ENCODE measurements at regions not wholly inside any gene's neighbourhood (a gene's known extent, or its start where the extent isn't known, plus 50 kb on each side); places are given as distances from the start of the nearest gene placed in this dataset.

DNA sequence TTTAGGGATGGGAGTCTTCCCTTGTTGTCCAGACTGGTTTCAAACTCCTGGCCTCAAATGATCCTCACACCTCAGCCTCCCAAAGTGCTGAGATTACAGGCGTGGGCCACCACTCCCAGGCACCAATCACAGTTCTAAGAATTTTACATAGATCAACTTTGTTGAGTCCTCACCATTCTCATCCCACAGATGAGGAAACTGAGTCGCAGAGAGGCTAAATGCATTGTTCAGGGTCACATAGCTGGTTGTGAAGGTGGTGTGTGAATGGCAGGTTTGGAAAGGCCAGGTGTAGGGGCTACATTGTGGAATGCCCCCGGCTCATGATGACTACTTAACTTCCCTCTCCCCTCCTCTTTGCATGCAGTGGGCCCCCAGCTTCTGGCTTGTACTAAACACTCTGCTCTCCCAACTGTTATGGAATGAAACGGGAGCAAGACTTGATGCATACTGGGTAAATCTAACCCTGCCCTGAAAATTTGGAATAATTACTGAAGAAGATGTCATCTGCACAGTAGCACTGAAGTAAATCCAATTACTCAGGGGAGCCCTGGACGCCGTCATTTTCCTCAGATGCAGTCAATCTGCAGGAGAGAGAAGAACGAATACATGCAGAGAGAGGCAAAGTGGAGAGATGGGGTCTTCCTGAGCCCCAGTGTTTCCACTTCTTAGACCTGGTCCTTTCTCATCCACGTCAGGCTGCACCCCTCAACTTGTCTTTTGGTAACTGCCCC lies 102.3 kb upstream of the ZNF217 start:
- Mint-ChIP-seq H3K36me3 (ENCODE audit: insufficient read depth) (no peaks in the 10 kb centered on the region), H3K4me3 (ENCODE audit: low read depth) (no peak overlapping the region), H3K4me1 (ENCODE audit: low read depth) (peaks cover 2% of the 10 kb centered on the region), H3K9me3 (ENCODE audit: low read depth) (peaks cover 2% of the 10 kb centered on the region), H3K27ac (peak overlapping the region; percentile 59), H3K27me3 (no peaks in the 10 kb centered on the region)
- DNase-seq (ENCODE audit: low spot score, unreplicated experiment), result no peak
- TF ChIP-seq, protein P1, sequence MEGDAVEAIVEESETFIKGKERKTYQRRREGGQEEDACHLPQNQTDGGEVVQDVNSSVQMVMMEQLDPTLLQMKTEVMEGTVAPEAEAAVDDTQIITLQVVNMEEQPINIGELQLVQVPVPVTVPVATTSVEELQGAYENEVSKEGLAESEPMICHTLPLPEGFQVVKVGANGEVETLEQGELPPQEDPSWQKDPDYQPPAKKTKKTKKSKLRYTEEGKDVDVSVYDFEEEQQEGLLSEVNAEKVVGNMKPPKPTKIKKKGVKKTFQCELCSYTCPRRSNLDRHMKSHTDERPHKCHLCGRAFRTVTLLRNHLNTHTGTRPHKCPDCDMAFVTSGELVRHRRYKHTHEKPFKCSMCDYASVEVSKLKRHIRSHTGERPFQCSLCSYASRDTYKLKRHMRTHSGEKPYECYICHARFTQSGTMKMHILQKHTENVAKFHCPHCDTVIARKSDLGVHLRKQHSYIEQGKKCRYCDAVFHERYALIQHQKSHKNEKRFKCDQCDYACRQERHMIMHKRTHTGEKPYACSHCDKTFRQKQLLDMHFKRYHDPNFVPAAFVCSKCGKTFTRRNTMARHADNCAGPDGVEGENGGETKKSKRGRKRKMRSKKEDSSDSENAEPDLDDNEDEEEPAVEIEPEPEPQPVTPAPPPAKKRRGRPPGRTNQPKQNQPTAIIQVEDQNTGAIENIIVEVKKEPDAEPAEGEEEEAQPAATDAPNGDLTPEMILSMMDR (IDR thresholded peaks at IDR 0.05; ENCODE audit: unreplicated experiment), result no peak

DNA sequence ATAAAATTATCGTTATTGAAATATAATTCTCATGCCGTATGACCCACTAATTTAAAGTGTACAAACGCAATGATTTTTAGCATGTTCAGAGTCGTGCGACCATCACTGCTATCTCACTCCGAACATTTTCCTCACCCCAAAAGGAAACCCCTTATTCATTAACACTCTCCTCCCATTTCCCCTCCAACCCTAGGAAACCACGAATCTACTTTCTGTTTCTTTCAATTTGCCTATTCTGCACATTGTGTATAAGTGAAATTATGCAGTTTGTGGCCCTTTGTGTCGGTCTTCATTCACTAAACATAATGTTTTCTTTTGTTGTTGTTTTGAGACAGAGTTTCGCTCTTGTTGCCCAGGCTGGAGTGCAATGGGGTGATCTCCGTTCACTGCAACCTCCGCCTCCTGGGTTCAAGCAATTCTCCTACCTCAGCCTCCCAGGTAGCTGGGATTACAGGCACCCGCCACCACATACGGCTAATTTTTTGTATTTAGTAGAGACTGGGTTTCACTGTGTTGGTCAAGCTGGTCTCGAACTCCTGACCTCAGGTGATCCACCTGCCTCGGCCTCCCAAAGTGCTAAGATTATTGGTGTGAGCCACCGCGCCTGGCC lies 99.7 kb upstream of the ZNF217 start:
- DNase-seq (ENCODE audit: low spot score, unreplicated experiment), result no peak
- Mint-ChIP-seq H3K4me1 (ENCODE audit: low read depth) (peaks cover 2% of the 10 kb centered on the region), H3K27me3 (no peaks in the 10 kb centered on the region), H3K36me3 (ENCODE audit: insufficient read depth) (no peaks in the 10 kb centered on the region), H3K4me3 (ENCODE audit: low read depth) (no peak overlapping the region), H3K27ac (no peak overlapping the region), H3K9me3 (ENCODE audit: low read depth) (no peaks in the 10 kb centered on the region)
- TF ChIP-seq, protein P1 (IDR thresholded peaks at IDR 0.05; ENCODE audit: unreplicated experiment), result no peak

DNA sequence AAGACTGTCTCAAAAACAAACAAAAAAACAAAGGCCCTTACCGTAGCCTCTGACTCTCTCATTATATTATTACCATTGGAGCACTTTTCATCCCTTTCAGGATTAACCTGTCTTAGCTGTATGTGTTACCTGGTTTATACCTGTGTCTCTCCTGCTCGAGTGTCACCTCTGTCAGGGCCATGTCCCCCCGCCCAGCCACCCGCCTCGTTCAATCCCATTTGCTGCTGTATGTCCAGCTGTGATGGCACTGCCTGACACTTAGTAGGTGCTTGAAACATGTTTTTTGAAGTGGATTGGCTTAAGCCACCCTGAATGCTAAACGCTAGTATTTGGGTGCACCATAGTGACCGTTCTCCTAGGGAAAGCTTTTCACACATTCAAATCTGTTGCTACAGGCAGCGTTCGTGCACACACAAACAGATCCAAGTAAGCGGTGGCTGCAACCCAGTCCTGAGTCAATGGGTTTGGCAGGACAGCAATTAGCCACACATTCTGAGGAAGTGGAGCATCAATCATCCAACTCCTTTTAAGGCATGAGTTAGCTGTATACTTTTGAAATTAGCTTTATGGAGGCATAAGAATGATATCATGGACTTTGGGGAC lies 98.9 kb upstream of the ZNF217 start:
- no peak for DNase-seq (ENCODE audit: low spot score, unreplicated experiment)
- no peaks in the 10 kb centered on the region for H3K36me3 Mint-ChIP-seq (ENCODE audit: insufficient read depth)
- peaks cover 2% of the 10 kb centered on the region for H3K4me1 Mint-ChIP-seq (ENCODE audit: low read depth)
- H3K27me3 Mint-ChIP-seq, result no peaks in the 10 kb centered on the region
- no peak overlapping the region for H3K4me3 Mint-ChIP-seq (ENCODE audit: low read depth)
- H3K27ac Mint-ChIP-seq, result peak overlapping the region; percentile 88
- TF ChIP-seq, protein P1 (IDR thresholded peaks at IDR 0.05; ENCODE audit: unreplicated experiment), result no peak
- H3K9me3 Mint-ChIP-seq (ENCODE audit: low read depth), result no peaks in the 10 kb centered on the region

DNA sequence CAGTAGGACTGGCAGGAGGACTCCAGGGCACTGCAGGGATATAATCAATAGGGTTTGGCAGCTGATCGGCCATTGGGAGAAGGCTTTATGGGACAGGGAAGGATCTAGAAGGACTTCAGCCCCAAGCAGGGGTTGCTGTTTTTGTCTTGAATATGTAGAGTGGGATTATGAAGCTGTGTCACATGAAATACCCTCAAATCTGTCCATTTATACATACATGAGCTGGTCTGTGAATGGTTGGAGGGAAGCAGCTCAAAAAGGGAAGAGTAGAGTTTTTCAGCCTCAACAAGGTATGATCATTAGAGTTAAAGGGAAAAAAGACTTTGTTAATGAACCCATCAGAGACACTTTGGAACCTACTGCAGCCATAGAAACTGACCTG lies 98.2 kb upstream of the ZNF217 start:
- H3K36me3 Mint-ChIP-seq (ENCODE audit: insufficient read depth), result no peaks in the 10 kb centered on the region

More for the DNA sequence above, 98.2 kb upstream of the ZNF217 start:
- TF ChIP-seq, protein P1 (IDR thresholded peaks at IDR 0.05; ENCODE audit: unreplicated experiment), result no peak
- Mint-ChIP-seq H3K4me3 (ENCODE audit: low read depth) (no peak overlapping the region), H3K9me3 (ENCODE audit: low read depth) (no peaks in the 10 kb centered on the region), H3K4me1 (ENCODE audit: low read depth) (peaks cover 2% of the 10 kb centered on the region), H3K27me3 (no peaks in the 10 kb centered on the region), H3K27ac (no peak overlapping the region)
- DNase-seq (ENCODE audit: low spot score, unreplicated experiment), result no peak

Measured in progenitor cell of endocrine pancreas (in vitro differentiated cells).